ENCODE measurements at regions not wholly inside any gene's neighbourhood (a gene's known extent, or its start where the extent isn't known, plus 50 kb on each side); places are given as distances from the start of the nearest gene placed in this dataset.

DNA sequence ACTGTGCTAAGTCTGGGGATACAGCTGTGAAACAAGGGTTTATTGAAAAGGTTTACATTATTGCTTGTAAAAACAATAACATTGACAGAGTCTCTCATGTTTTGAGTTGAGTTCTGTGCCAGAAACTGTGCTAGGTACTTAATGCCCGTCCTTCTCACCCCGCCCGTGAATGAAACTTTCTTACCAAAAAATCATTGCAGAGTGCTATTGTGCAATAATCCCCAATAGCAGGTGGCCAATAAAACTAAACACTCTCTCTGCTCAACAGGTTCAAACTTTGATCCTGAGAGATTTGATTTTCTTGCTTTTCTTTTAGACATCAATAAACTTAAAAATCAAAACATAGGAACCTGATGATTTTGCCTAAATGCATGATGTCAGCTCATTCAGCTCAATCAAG lies 441.6 kb downstream of the HAPSTR1 start:
- Histone ChIP-seq H3F3A (ENCODE audit: insufficient read depth) (no peaks in the 10 kb centered on the region), H4K20me1 (ENCODE audit: insufficient read depth) (no peaks in the 10 kb centered on the region), H3K4me2 (ENCODE audit: unreplicated experiment) (no peak overlapping the region), H3K36me3 (ENCODE audit: low read depth) (no peaks in the 10 kb centered on the region), H2AFZ (no peak overlapping the region), H3K4me1 (ENCODE audit: insufficient read depth) (no peaks in the 10 kb centered on the region), H3K27me3 (replicated peaks; ENCODE audit: insufficient read depth) (no peaks in the 10 kb centered on the region), H3K27ac (no peak overlapping the region), H3K9ac (no peak overlapping the region), H3K9me2 (ENCODE audit: insufficient read depth) (no peaks in the 10 kb centered on the region), H3K9me3 (ENCODE audit: low read depth) (no peaks in the 10 kb centered on the region), H3K79me2 (ENCODE audit: insufficient read depth) (no peaks in the 10 kb centered on the region), H3K4me3 (no peak overlapping the region)
- DNase-seq: no peak
- in situ Hi-C loops (cut with MboI): no loop called here
- TF ChIP-seq EZH2 (IDR thresholded peaks at IDR 0.05; ENCODE audit: insufficient read depth, poor library complexity, severe bottlenecking): no peak
- no peak for TF ChIP-seq EZH2phosphoT487 (IDR thresholded peaks at IDR 0.05; ENCODE audit: insufficient read depth, low read depth)
- WGBS, 2 experiments (ENCODE audit: low coverage in 1 of 2, low lambda C conversion rate in 2 of 2, missing lambda C conversion rate in 2 of 2): 4 to 5% methylated on average over 3 of the region's 3 CpGs

DNA sequence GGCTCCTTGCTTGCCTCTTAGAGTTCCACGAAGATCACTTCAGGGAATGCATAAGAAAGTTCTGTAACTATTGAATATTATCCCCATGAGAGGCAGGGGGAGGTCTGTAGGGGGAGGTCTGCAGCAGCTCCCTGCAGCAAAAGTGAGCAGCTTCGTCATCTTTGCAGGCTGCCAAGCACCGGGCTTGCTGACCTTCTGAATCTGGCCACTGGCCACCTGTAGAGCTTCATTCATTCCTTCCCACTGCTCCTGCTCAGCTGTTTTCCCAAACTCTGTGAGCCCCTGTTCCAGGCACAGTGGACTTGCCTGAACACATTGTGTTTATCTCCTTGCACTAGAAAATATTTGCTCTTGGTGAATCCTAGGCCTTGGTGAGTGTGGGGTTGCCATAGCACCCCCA lies 443.3 kb downstream of the HAPSTR1 start:
- Histone ChIP-seq H2AFZ (no peak overlapping the region), H3K36me3 (ENCODE audit: low read depth) (no peaks in the 10 kb centered on the region), H3K4me3 (no peak overlapping the region), H3K4me2 (ENCODE audit: unreplicated experiment) (no peak overlapping the region), H4K20me1 (ENCODE audit: insufficient read depth) (no peaks in the 10 kb centered on the region), H3K9me2 (ENCODE audit: insufficient read depth) (no peaks in the 10 kb centered on the region), H3K79me2 (ENCODE audit: insufficient read depth) (no peaks in the 10 kb centered on the region), H3K27ac (no peak overlapping the region), H3F3A (ENCODE audit: insufficient read depth) (no peaks in the 10 kb centered on the region), H3K9me3 (ENCODE audit: low read depth) (no peaks in the 10 kb centered on the region), H3K27me3 (replicated peaks; ENCODE audit: insufficient read depth) (no peaks in the 10 kb centered on the region), H3K9ac (no peak overlapping the region), H3K4me1 (ENCODE audit: insufficient read depth) (no peaks in the 10 kb centered on the region)
- WGBS, 2 experiments (ENCODE audit: low coverage in 1 of 2, low lambda C conversion rate in 2 of 2, missing lambda C conversion rate in 2 of 2): 7 to 8% methylated on average over 3 of the region's 3 CpGs
- no peak for DNase-seq
- in situ Hi-C loops (cut with MboI): no loop called here
- TF ChIP-seq EZH2 (IDR thresholded peaks at IDR 0.05; ENCODE audit: insufficient read depth, poor library complexity, severe bottlenecking) (no peak), EZH2phosphoT487 (IDR thresholded peaks at IDR 0.05; ENCODE audit: insufficient read depth, low read depth) (no peak)

DNA sequence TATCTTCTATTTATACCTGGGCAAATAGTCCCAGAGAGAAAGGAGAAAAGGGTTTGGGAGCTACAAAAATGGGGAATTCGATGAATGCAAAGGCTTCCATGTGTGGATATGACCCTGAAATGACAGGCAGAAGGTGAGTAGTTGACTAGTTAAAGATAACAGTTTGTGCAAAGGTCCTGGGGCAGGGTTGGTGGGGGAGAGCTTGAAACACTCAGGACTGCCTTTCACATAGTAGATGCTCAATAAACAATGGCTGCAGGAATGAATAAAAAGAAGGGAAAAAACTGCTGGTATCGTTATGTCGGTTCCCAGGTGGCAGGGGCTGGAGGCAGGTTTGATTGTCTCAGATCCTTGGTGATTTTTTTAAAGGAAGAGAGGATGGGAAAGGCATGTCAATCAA lies 445.5 kb downstream of the HAPSTR1 start:
- Histone ChIP-seq H3K79me2 (ENCODE audit: insufficient read depth) (no peaks in the 10 kb centered on the region), H2AFZ (no peak overlapping the region), H3K27ac (no peak overlapping the region), H3K36me3 (ENCODE audit: low read depth) (no peaks in the 10 kb centered on the region), H3K4me1 (ENCODE audit: insufficient read depth) (no peaks in the 10 kb centered on the region), H3K9me3 (ENCODE audit: low read depth) (no peaks in the 10 kb centered on the region), H3K4me2 (ENCODE audit: unreplicated experiment) (no peak overlapping the region), H3K4me3 (no peak overlapping the region), H3K27me3 (replicated peaks; ENCODE audit: insufficient read depth) (no peaks in the 10 kb centered on the region), H3F3A (ENCODE audit: insufficient read depth) (no peaks in the 10 kb centered on the region), H3K9me2 (ENCODE audit: insufficient read depth) (no peaks in the 10 kb centered on the region), H4K20me1 (ENCODE audit: insufficient read depth) (no peaks in the 10 kb centered on the region), H3K9ac (no peak overlapping the region)
- WGBS, 2 experiments (ENCODE audit: low coverage in 1 of 2, low lambda C conversion rate in 2 of 2, missing lambda C conversion rate in 2 of 2): 14 to 25% methylated on average over 3 of the region's 3 CpGs
- no peak for DNase-seq
- in situ Hi-C loops (cut with MboI): no loop called here
- TF ChIP-seq EZH2 (IDR thresholded peaks at IDR 0.05; ENCODE audit: insufficient read depth, poor library complexity, severe bottlenecking): no peak
- TF ChIP-seq EZH2phosphoT487 (IDR thresholded peaks at IDR 0.05; ENCODE audit: insufficient read depth, low read depth): no peak

DNA sequence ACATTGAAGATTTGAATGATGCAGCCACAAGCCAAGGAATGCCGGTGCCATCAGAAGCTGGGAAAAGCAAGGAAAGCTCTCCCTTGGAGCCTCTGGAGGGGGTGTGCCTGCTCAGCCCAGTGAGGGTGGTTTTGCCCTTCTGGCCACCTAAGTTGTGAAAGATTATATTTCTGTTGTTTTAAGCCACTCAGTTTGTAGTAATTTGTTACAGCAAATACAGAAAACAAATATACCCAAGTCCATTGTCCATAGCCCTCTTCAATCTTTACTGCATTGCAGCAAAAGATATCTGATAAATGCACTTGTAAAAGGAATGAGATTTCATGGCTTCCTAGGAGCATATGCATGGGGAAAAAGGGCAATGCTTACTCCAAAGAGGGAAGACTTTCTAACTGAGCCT lies 447.9 kb downstream of the HAPSTR1 start:
- no peak overlapping the region for H3K9ac ChIP-seq
- no peaks in the 10 kb centered on the region for H3K36me3 ChIP-seq (ENCODE audit: low read depth)
- no peak overlapping the region for H3K4me2 ChIP-seq (ENCODE audit: unreplicated experiment)
- 35 to 38% methylated on average over 1 of the region's 1 CpG for WGBS, 2 experiments (ENCODE audit: low coverage in 1 of 2, low lambda C conversion rate in 2 of 2, missing lambda C conversion rate in 2 of 2)
- no peaks in the 10 kb centered on the region for H3K9me2 ChIP-seq (ENCODE audit: insufficient read depth)
- DNase-seq: no peak
- TF ChIP-seq EZH2 (IDR thresholded peaks at IDR 0.05; ENCODE audit: insufficient read depth, poor library complexity, severe bottlenecking): no peak
- TF ChIP-seq EZH2phosphoT487 (IDR thresholded peaks at IDR 0.05; ENCODE audit: insufficient read depth, low read depth): no peak
- no peaks in the 10 kb centered on the region for H3K27me3 ChIP-seq (replicated peaks; ENCODE audit: insufficient read depth)
- in situ Hi-C loops (cut with MboI): no loop called here
- H3K9me3 ChIP-seq (ENCODE audit: low read depth): no peaks in the 10 kb centered on the region
- H4K20me1 ChIP-seq (ENCODE audit: insufficient read depth): no peaks in the 10 kb centered on the region
- no peaks in the 10 kb centered on the region for H3K4me1 ChIP-seq (ENCODE audit: insufficient read depth)
- no peak overlapping the region for H2AFZ ChIP-seq
- no peak overlapping the region for H3K4me3 ChIP-seq
- H3K27ac ChIP-seq: no peak overlapping the region
- H3K79me2 ChIP-seq (ENCODE audit: insufficient read depth): no peaks in the 10 kb centered on the region
- no peaks in the 10 kb centered on the region for H3F3A ChIP-seq (ENCODE audit: insufficient read depth)

DNA sequence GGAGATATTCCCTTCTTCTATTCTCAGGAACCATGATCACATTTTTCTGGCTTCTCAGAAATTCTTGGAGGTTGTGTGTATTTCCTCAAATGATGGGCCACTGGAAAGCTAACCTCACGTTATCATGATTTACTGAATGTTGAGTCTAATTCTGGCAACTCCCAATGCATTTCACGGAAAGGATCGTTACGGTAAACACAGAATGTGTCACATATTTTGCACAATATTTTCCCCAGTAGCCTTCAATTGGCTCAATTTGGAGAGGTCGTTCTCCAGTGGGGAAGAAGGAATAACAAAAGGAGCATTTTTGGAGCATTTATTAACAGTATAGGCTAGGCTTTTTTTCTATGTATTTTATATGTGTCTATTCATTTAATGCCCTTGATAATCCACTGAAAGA lies 450.3 kb downstream of the HAPSTR1 start:
- no peaks in the 10 kb centered on the region for H3K27me3 ChIP-seq (replicated peaks; ENCODE audit: insufficient read depth)
- WGBS, 2 experiments (ENCODE audit: low coverage in 1 of 2, low lambda C conversion rate in 2 of 2, missing lambda C conversion rate in 2 of 2): 20 to 26% methylated on average over 5 of the region's 5 CpGs
- H3K4me3 ChIP-seq: no peak overlapping the region
- no peak overlapping the region for H2AFZ ChIP-seq
- no peak overlapping the region for H3K27ac ChIP-seq
- H3K9me2 ChIP-seq (ENCODE audit: insufficient read depth): no peaks in the 10 kb centered on the region
- TF ChIP-seq EZH2phosphoT487 (IDR thresholded peaks at IDR 0.05; ENCODE audit: insufficient read depth, low read depth) (no peak), EZH2 (IDR thresholded peaks at IDR 0.05; ENCODE audit: insufficient read depth, poor library complexity, severe bottlenecking) (no peak)
- in situ Hi-C loops (cut with MboI): no loop called here
- no peaks in the 10 kb centered on the region for H3F3A ChIP-seq (ENCODE audit: insufficient read depth)
- H3K4me1 ChIP-seq (ENCODE audit: insufficient read depth): no peaks in the 10 kb centered on the region
- H4K20me1 ChIP-seq (ENCODE audit: insufficient read depth): no peaks in the 10 kb centered on the region
- H3K36me3 ChIP-seq (ENCODE audit: low read depth): no peaks in the 10 kb centered on the region
- H3K4me2 ChIP-seq (ENCODE audit: unreplicated experiment): no peak overlapping the region
- DNase-seq: no peak
- H3K9ac ChIP-seq: no peak overlapping the region
- H3K9me3 ChIP-seq (ENCODE audit: low read depth): no peaks in the 10 kb centered on the region
- no peaks in the 10 kb centered on the region for H3K79me2 ChIP-seq (ENCODE audit: insufficient read depth)
